ENCODE measurements at regions not wholly inside any gene's neighbourhood (a gene's known extent, or its start where the extent isn't known, plus 50 kb on each side); places are given as distances from the start of the nearest gene placed in this dataset.

- no peak overlapping the region for H3K4me3 ChIP-seq
- H3K9me2 ChIP-seq (replicated peaks; ENCODE audit: insufficient read depth): no peaks in the 10 kb centered on the region
- no peak for DNase-seq (ENCODE audit: low spot score)
- TF ChIP-seq CTCF (IDR thresholded peaks at IDR 0.05; ENCODE audit: poor library complexity) (no peak), EZH2 (IDR thresholded peaks at IDR 0.05; ENCODE audit: borderline replicate concordance) (no peak), EZH2phosphoT487 (IDR thresholded peaks at IDR 0.05; ENCODE audit: low read depth, severe bottlenecking, unreplicated experiment) (no peak)
- no peak overlapping the region for H3K27ac ChIP-seq
- H3K9me3 ChIP-seq (ENCODE audit: low read depth): no peaks in the 10 kb centered on the region
- no peaks in the 10 kb centered on the region for H3K4me1 ChIP-seq (ENCODE audit: insufficient read depth)
- no peaks in the 10 kb centered on the region for H4K20me1 ChIP-seq (ENCODE audit: insufficient read depth, poor library complexity, severe bottlenecking)
- no peaks in the 10 kb centered on the region for H3K79me2 ChIP-seq
- H2AFZ ChIP-seq: no peak overlapping the region
- no peaks in the 10 kb centered on the region for H3K36me3 ChIP-seq (replicated peaks; ENCODE audit: insufficient read depth, low read depth)
- H3K27me3 ChIP-seq: no peaks in the 10 kb centered on the region
- H3K4me2 ChIP-seq: no peak overlapping the region
These were observed 261.5 kb upstream of the ADGRL3 start for GRCh38 chr4:60938621-60939020.

GRCh38 chr4:60944060-60944459, 256.1 kb upstream of the ADGRL3 start:
- Histone ChIP-seq H3K9me2 (replicated peaks; ENCODE audit: insufficient read depth) (no peaks in the 10 kb centered on the region), H3K4me1 (ENCODE audit: insufficient read depth) (no peaks in the 10 kb centered on the region), H3K4me3 (no peak overlapping the region), H3K79me2 (no peaks in the 10 kb centered on the region), H4K20me1 (ENCODE audit: insufficient read depth, poor library complexity, severe bottlenecking) (no peaks in the 10 kb centered on the region), H2AFZ (no peak overlapping the region), H3K36me3 (replicated peaks; ENCODE audit: insufficient read depth, low read depth) (no peaks in the 10 kb centered on the region), H3K27me3 (no peaks in the 10 kb centered on the region), H3K27ac (no peak overlapping the region), H3K4me2 (no peak overlapping the region), H3K9me3 (ENCODE audit: low read depth) (no peaks in the 10 kb centered on the region)
- TF ChIP-seq EZH2phosphoT487 (IDR thresholded peaks at IDR 0.05; ENCODE audit: low read depth, severe bottlenecking, unreplicated experiment) (no peak), EZH2 (IDR thresholded peaks at IDR 0.05; ENCODE audit: borderline replicate concordance) (no peak), CTCF (IDR thresholded peaks at IDR 0.05; ENCODE audit: poor library complexity) (no peak)
- 89% methylated on average over 1 of the region's 1 CpG for WGBS (ENCODE audit: low lambda C conversion rate, missing lambda C conversion rate)
- DNase-seq (ENCODE audit: low spot score): no peak

- Histone ChIP-seq H3K36me3 (replicated peaks; ENCODE audit: insufficient read depth, low read depth) (no peaks in the 10 kb centered on the region), H3K79me2 (no peaks in the 10 kb centered on the region), H3K4me2 (no peak overlapping the region), H3K4me1 (ENCODE audit: insufficient read depth) (no peaks in the 10 kb centered on the region), H3K27me3 (no peaks in the 10 kb centered on the region), H4K20me1 (ENCODE audit: insufficient read depth, poor library complexity, severe bottlenecking) (no peaks in the 10 kb centered on the region), H2AFZ (no peak overlapping the region), H3K9me3 (ENCODE audit: low read depth) (no peaks in the 10 kb centered on the region), H3K4me3 (no peak overlapping the region), H3K9me2 (replicated peaks; ENCODE audit: insufficient read depth) (no peaks in the 10 kb centered on the region), H3K27ac (no peak overlapping the region)
- 78% methylated on average over 4 of the region's 4 CpGs for WGBS (ENCODE audit: low lambda C conversion rate, missing lambda C conversion rate)
- TF ChIP-seq EZH2phosphoT487 (IDR thresholded peaks at IDR 0.05; ENCODE audit: low read depth, severe bottlenecking, unreplicated experiment) (no peak), CTCF (IDR thresholded peaks at IDR 0.05; ENCODE audit: poor library complexity) (no peak), EZH2 (IDR thresholded peaks at IDR 0.05; ENCODE audit: borderline replicate concordance) (no peak)
- DNase-seq (ENCODE audit: low spot score): no peak
These were observed 254.5 kb upstream of the ADGRL3 start for GRCh38 chr4:60945641-60946040.

GRCh38 chr4:60948008-60948407, 252.1 kb upstream of the ADGRL3 start:
- Histone ChIP-seq H3K36me3 (replicated peaks; ENCODE audit: insufficient read depth, low read depth) (no peaks in the 10 kb centered on the region), H3K9me3 (ENCODE audit: low read depth) (no peaks in the 10 kb centered on the region), H3K4me3 (no peak overlapping the region), H3K79me2 (no peaks in the 10 kb centered on the region), H2AFZ (no peak overlapping the region), H3K27ac (no peak overlapping the region), H4K20me1 (ENCODE audit: insufficient read depth, poor library complexity, severe bottlenecking) (no peaks in the 10 kb centered on the region), H3K9me2 (replicated peaks; ENCODE audit: insufficient read depth) (no peaks in the 10 kb centered on the region), H3K4me1 (ENCODE audit: insufficient read depth) (no peaks in the 10 kb centered on the region), H3K27me3 (no peaks in the 10 kb centered on the region), H3K4me2 (no peak overlapping the region)
- 75% methylated on average over 1 of the region's 1 CpG for WGBS (ENCODE audit: low lambda C conversion rate, missing lambda C conversion rate)
- no peak for DNase-seq (ENCODE audit: low spot score)
- TF ChIP-seq EZH2 (IDR thresholded peaks at IDR 0.05; ENCODE audit: borderline replicate concordance) (no peak), EZH2phosphoT487 (IDR thresholded peaks at IDR 0.05; ENCODE audit: low read depth, severe bottlenecking, unreplicated experiment) (no peak), CTCF (IDR thresholded peaks at IDR 0.05; ENCODE audit: poor library complexity) (no peak)

All from hepatocyte (in vitro differentiated cells).